Prostate gland (tissue), 2 donors: ENCODE measurements at regions not wholly inside any gene's neighbourhood (a gene's known extent, or its start where the extent isn't known, plus 50 kb on each side); places are given as distances from the start of the nearest gene placed in this dataset.
"Not testable (repeated sequence)": the region's sequence is repeated elsewhere in the genome, so short reads cannot be mapped to it uniquely, and the experiment has no call there.

ENCODE experiments used
- DNase-seq: peaks from one replicate; pipeline ENCODE4 v3.0.0-alpha.2; 2019; ENCODE audit warnings: low spot score
- H3K27ac ChIP-seq, 2 donors: fragments of 200-600 bp; sonication (generic); 2 replicates each; pipeline ENCODE4 v1.5.1; 2017 to 2019
- H3K27me3 ChIP-seq: fragments of 200-600 bp; sonication (generic); replicated peaks from 2 replicates; pipeline ENCODE4 v1.5.1; 2019; ENCODE audit not compliant: insufficient read depth
- H3K36me3 ChIP-seq, 2 donors: fragments of 200-600 bp; sonication (generic); 1 replicate in 1 of 2; 2 replicates in 1 of 2; pipeline versions ENCODE4 v1.5.1 to v1.8.1; 2017 to 2019
- H3K4me1 ChIP-seq: fragments of 200-600 bp; sonication (generic); replicated peaks from 2 replicates; pipeline ENCODE4 v1.5.1; 2019
- H3K4me3 ChIP-seq, 2 donors: fragments of 200-600 bp; sonication (generic); 2 replicates each; pipeline ENCODE4 v1.5.1; 2017 to 2019
- H3K9me3 ChIP-seq: fragments of 200-600 bp; sonication (generic); 2 replicates; pipeline ENCODE4 v1.5.1; 2017
- CTCF ChIP-seq, 4 experiments: fragments of 200-600 bp in 2 of 4; fragments of 450-650 bp in 2 of 4; sonication (generic) in 2 of 4; IDR thresholded peaks; 1 replicate in 3 of 4; 2 replicates in 1 of 4; pipeline ENCODE4 v1.5.1; 2016 to 2019; ENCODE audit warnings: antibody characterized with exemption in 4 of 4, mild to moderate bottlenecking in 2 of 4, moderate library complexity in 2 of 4
- POLR2A ChIP-seq: fragments of 450-650 bp; IDR thresholded peaks from one replicate; pipeline ENCODE4 v1.6.1; 2016; ENCODE audit warnings: antibody characterized with exemption, mild to moderate bottlenecking
- POLR2AphosphoS5 ChIP-seq: sonication (generic); formaldehyde crosslinking; IDR thresholded peaks from one replicate; pipeline ENCODE4 v1.6.1; 2017; ENCODE audit warnings: antibody characterized with exemption
- WGBS: methylation state at CpG from one replicate; pipeline ENCODE4 v1.1.5; 2018; 5-methylcytosine and 5-hydroxymethylcytosine counted together
- intact Hi-C: fragments of 100-400 bp; cut with DNase I; formaldehyde crosslinking; loops from one replicate; pipeline ENCODE4 v1.14.2; 2022

GRCh38 chr7:6934981-6935380 is 108.9 kb upstream of the CCZ1B start:
- TF ChIP-seq CTCF (IDR thresholded peaks at IDR 0.05) (no peak), POLR2AphosphoS5 (no peak), POLR2A (no peak)
- Histone ChIP-seq H3K27ac (no peak overlapping the region), H3K36me3 (no peaks in the 10 kb centered on the region), H3K9me3 (no peaks in the 10 kb centered on the region), H3K4me3 (no peak overlapping the region), H3K4me1 (no peaks in the 10 kb centered on the region), H3K27me3 (no peaks in the 10 kb centered on the region)
- 89% methylated on average over 21 of the region's 21 CpGs for WGBS
- DNase-seq: no peak
- intact Hi-C loops: no loop called here

GRCh38 chr7:6936626-6937025 is 110.6 kb upstream of the CCZ1B start:
- H3K27ac ChIP-seq, H3K36me3 ChIP-seq, H3K9me3 ChIP-seq, intact Hi-C loops, DNase-seq, H3K4me1 ChIP-seq, H3K27me3 ChIP-seq, H3K4me3 ChIP-seq: not testable (repeated sequence)
- WGBS: 84% methylated on average over 7 of the region's 7 CpGs

- 92% methylated on average over 7 of the region's 9 CpGs for WGBS
- H3K27me3 ChIP-seq, H3K36me3 ChIP-seq, H3K27ac ChIP-seq, H3K4me1 ChIP-seq, H3K9me3 ChIP-seq, DNase-seq, H3K4me3 ChIP-seq, intact Hi-C loops: not testable (repeated sequence)
These were observed 111.7 kb upstream of the CCZ1B start for GRCh38 chr7:6937746-6938145.

- H3K27ac ChIP-seq, H3K4me1 ChIP-seq, intact Hi-C loops, H3K27me3 ChIP-seq, H3K9me3 ChIP-seq, DNase-seq, H3K36me3 ChIP-seq, H3K4me3 ChIP-seq: not testable (repeated sequence)
- peak in 2 of 4 experiments; percentile 22 to 39 for TF ChIP-seq CTCF (IDR thresholded peaks at IDR 0.05)
- WGBS: 21% methylated on average over 4 of the region's 4 CpGs
These were observed 112.2 kb upstream of the CCZ1B start for GRCh38 chr7:6938284-6938683.

GRCh38 chr7:6939126-6939525 is 113.1 kb upstream of the CCZ1B start:
- intact Hi-C loops, DNase-seq, H3K4me1 ChIP-seq, H3K27ac ChIP-seq, H3K4me3 ChIP-seq, H3K9me3 ChIP-seq, H3K27me3 ChIP-seq, H3K36me3 ChIP-seq: not testable (repeated sequence)
- WGBS: 90% methylated on average over 11 of the region's 11 CpGs

- intact Hi-C loops, H3K27me3 ChIP-seq, H3K27ac ChIP-seq, DNase-seq, H3K9me3 ChIP-seq, H3K36me3 ChIP-seq, H3K4me3 ChIP-seq, H3K4me1 ChIP-seq: not testable (repeated sequence)
- 90% methylated on average over 13 of the region's 17 CpGs for WGBS
These were observed 113.8 kb upstream of the CCZ1B start for GRCh38 chr7:6939896-6940295.

GRCh38 chr7:6946873-6947272 is 120.8 kb upstream of the CCZ1B start:
- H3K27ac ChIP-seq, H3K27me3 ChIP-seq, H3K9me3 ChIP-seq, H3K36me3 ChIP-seq, H3K4me3 ChIP-seq, DNase-seq, intact Hi-C loops, H3K4me1 ChIP-seq: not testable (repeated sequence)
- WGBS: 84% methylated on average over 5 of the region's 5 CpGs

GRCh38 chr7:6950231-6950630 is 124.2 kb upstream of the CCZ1B start:
- H3K4me3 ChIP-seq, H3K27me3 ChIP-seq, H3K4me1 ChIP-seq, H3K27ac ChIP-seq, DNase-seq, intact Hi-C loops, H3K36me3 ChIP-seq, H3K9me3 ChIP-seq: not testable (repeated sequence)
- 54% methylated on average over 15 of the region's 15 CpGs for WGBS

GRCh38 chr7:6951553-6951952 is 125.5 kb upstream of the CCZ1B start:
- 58% methylated on average over 2 of the region's 2 CpGs for WGBS
- DNase-seq, H3K27me3 ChIP-seq, intact Hi-C loops, H3K4me1 ChIP-seq, H3K9me3 ChIP-seq, H3K27ac ChIP-seq, H3K4me3 ChIP-seq, H3K36me3 ChIP-seq: not testable (repeated sequence)
